Duodenal mucosa (tissue), 2 donors: ENCODE measurements at regions not wholly inside any gene's neighbourhood (a gene's known extent, or its start where the extent isn't known, plus 50 kb on each side); places are given as distances from the start of the nearest gene placed in this dataset.

Experiments used
- H3K27ac ChIP-seq: one replicate; pipeline ENCODE4 v1.7.0; 2013; ENCODE audit warnings: low read depth, low read length
- H3K27me3 ChIP-seq, 2 donors: one replicate each; pipeline ENCODE4 v1.7.0; 2013; ENCODE audit warnings: low read length in 2 of 2, control low read depth in 1 of 2; ENCODE audit not compliant: insufficient read depth in 2 of 2, control insufficient read depth in 1 of 2
- H3K36me3 ChIP-seq, 2 donors: one replicate each; pipeline ENCODE4 v1.7.0; 2013; ENCODE audit warnings: low read length in 2 of 2, control low read depth in 1 of 2; ENCODE audit not compliant: insufficient read depth in 2 of 2, control insufficient read depth in 1 of 2
- H3K4me1 ChIP-seq, 2 donors: one replicate each; pipeline ENCODE4 v1.7.0; 2013; ENCODE audit warnings: low read length in 2 of 2, control low read depth in 1 of 2; ENCODE audit not compliant: insufficient read depth in 2 of 2, control insufficient read depth in 1 of 2
- H3K4me3 ChIP-seq, 2 donors: one replicate each; pipeline ENCODE4 v1.7.0; 2013; ENCODE audit warnings: low read length in 2 of 2, low read depth in 1 of 2
- H3K9ac ChIP-seq, 2 donors: one replicate each; pipeline ENCODE4 v1.7.0; 2013; ENCODE audit warnings: low read length in 2 of 2, low read depth in 1 of 2
- H3K9me3 ChIP-seq, 2 donors: one replicate each; pipeline ENCODE4 v1.7.0; 2013; ENCODE audit warnings: low read length in 2 of 2, control low read depth in 1 of 2; ENCODE audit not compliant: control insufficient read depth in 1 of 2

GRCh38 chr6:93964321-93964720 lies 545.0 kb upstream of the EPHA7 start:
- H3K27ac ChIP-seq: no peak overlapping the region

DNA sequence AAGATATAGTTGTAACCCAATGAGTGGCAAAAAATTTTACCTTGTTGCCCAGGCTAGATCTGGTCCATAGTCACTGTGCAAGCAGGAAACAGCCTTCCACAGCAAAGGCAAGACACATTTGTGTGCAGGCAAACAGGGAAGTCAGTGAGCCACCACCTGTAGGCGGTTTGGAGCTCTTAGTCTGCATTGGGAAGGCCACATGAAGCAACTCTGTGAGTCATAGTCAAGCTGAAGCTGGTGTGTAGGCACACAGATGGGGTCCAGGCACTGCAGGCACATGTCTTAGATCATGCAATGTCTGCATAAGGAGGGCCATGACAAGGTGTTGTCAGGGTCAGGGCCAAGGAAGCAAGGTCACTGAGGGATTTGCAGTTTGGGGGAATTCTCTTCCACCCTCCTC lies 543.2 kb upstream of the EPHA7 start:
- Histone ChIP-seq H3K27ac (no peak overlapping the region), H3K36me3 (no peaks in the 10 kb centered on the region), H3K9ac (no peak overlapping the region), H3K4me3 (no peak overlapping the region), H3K9me3 (no peaks in the 10 kb centered on the region), H3K27me3 (no peaks in the 10 kb centered on the region), H3K4me1 (no peaks in the 10 kb centered on the region)

More at GRCh38 chr6:93964321-93964720, 545.0 kb upstream of the EPHA7 start:
- H3K9me3 ChIP-seq: no peaks in the 10 kb centered on the region
- no peak overlapping the region for H3K9ac ChIP-seq
- H3K4me1 ChIP-seq: no peaks in the 10 kb centered on the region
- no peaks in the 10 kb centered on the region for H3K36me3 ChIP-seq
- H3K4me3 ChIP-seq: no peak overlapping the region
- H3K27me3 ChIP-seq: no peaks in the 10 kb centered on the region

DNA sequence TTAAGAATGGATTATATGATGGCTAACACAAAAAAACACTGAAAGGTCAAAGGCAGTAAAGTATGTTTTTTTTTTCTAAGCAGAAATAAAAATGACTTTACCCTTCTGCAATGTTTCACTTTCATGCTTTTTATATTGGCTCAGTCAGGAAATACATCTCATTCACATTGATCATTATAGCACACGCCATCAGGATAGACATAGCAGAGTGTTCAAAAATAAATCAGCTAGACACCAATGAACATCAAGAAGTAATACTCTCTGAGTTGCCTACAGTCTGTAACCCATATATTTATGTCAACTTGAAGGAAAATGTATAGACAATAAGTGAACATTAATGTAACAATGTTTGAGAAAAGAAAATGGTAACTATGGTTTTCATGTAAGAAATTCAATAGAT lies 535.2 kb upstream of the EPHA7 start:
- Histone ChIP-seq H3K4me3 (no peak overlapping the region), H3K4me1 (no peaks in the 10 kb centered on the region), H3K27me3 (no peaks in the 10 kb centered on the region), H3K27ac (no peak overlapping the region), H3K9me3 (no peaks in the 10 kb centered on the region), H3K36me3 (no peaks in the 10 kb centered on the region), H3K9ac (no peak overlapping the region)

- no peak overlapping the region for H3K9ac ChIP-seq
- H3K4me1 ChIP-seq: no peaks in the 10 kb centered on the region
- no peaks in the 10 kb centered on the region for H3K36me3 ChIP-seq
- no peak overlapping the region for H3K27ac ChIP-seq
- H3K27me3 ChIP-seq: no peaks in the 10 kb centered on the region
- no peaks in the 10 kb centered on the region for H3K9me3 ChIP-seq
- no peak overlapping the region for H3K4me3 ChIP-seq
Measured at GRCh38 chr6:93943661-93944060, 524.3 kb upstream of the EPHA7 start.

DNA sequence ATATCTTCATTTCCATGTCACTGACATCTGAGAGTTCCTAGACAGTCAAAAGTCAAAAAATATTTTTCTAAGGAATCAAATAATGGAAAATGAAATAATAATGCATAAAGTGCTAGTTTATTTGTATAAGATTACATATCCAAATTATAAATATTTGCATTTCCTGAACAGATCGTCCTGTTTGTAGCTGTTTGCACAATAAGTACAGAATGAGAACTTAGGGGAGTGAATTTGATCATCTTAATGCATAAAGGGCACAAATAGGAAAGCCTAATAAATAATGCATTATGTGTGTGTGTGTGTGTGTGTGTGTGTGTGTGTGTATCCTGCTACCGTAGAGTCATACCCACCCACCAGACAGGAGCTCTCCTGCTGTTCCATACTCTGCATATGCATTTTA lies 521.0 kb upstream of the EPHA7 start:
- Histone ChIP-seq H3K4me1 (no peaks in the 10 kb centered on the region), H3K27me3 (no peaks in the 10 kb centered on the region), H3K36me3 (no peaks in the 10 kb centered on the region), H3K9me3 (no peaks in the 10 kb centered on the region), H3K9ac (no peak overlapping the region), H3K27ac (no peak overlapping the region), H3K4me3 (no peak overlapping the region)

GRCh38 chr6:93932175-93932574 lies 512.8 kb upstream of the EPHA7 start:
- no peak overlapping the region for H3K9ac ChIP-seq

DNA sequence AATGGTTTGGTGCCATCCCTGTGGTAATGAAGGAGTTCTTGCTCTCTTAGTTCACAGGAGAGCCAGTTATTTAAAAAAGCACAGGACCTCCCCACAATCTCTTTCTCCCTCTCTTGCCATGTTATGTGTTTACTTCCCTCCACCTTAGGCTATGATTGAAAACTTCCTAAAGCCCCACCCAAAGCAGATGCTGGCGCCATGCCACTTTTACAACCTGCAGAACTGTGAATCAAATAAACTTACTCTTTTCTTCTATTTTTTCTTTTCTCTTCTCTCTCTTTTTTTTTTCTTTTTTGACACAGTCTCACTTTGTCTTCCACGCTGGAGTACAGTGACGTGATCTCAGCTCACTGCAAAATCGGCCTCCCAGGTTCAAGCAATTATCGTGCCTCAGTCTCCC lies 508.4 kb upstream of the EPHA7 start:
- H3K4me3 ChIP-seq: peak overlapping the region; percentile 30 to 41
- H3K27ac ChIP-seq: no peak overlapping the region
- no peaks in the 10 kb centered on the region for H3K4me1 ChIP-seq
- H3K9ac ChIP-seq: no peak overlapping the region
- H3K9me3 ChIP-seq: no peaks in the 10 kb centered on the region
- H3K27me3 ChIP-seq: no peaks in the 10 kb centered on the region
- no peaks in the 10 kb centered on the region for H3K36me3 ChIP-seq

More at GRCh38 chr6:93932175-93932574, 512.8 kb upstream of the EPHA7 start:
- H3K27me3 ChIP-seq: no peaks in the 10 kb centered on the region
- no peak overlapping the region for H3K27ac ChIP-seq
- no peak overlapping the region for H3K4me3 ChIP-seq
- H3K4me1 ChIP-seq: no peaks in the 10 kb centered on the region
- H3K36me3 ChIP-seq: no peaks in the 10 kb centered on the region
- no peaks in the 10 kb centered on the region for H3K9me3 ChIP-seq

GRCh38 chr6:93919365-93919764 lies 500.0 kb upstream of the EPHA7 start:
- no peaks in the 10 kb centered on the region for H3K9me3 ChIP-seq
- no peak overlapping the region for H3K9ac ChIP-seq
- H3K27me3 ChIP-seq: no peaks in the 10 kb centered on the region
- H3K4me3 ChIP-seq: no peak overlapping the region
- peaks cover 4 to 5% of the 10 kb centered on the region in 2 donors for H3K4me1 ChIP-seq
- no peak overlapping the region for H3K27ac ChIP-seq
- no peaks in the 10 kb centered on the region for H3K36me3 ChIP-seq

DNA sequence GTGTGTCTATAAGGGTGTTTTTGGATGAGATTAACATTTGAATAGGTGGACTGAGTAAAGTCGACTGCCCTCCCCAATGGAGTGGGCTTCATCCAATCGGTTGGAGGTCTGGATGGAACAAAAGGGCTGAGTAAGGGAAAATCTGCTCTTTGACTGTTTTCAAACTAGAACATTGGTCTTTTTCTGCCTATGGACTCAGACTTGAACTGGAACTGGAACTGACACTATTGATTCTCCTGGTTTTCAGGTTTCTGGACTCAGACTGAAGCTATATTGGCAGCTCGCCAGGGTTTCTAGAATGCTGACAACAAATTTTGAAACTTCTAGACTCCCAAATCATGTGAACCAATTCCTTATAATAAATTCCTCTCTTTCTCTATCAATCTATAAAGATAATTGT lies 498.9 kb upstream of the EPHA7 start:
- Histone ChIP-seq H3K9me3 (no peaks in the 10 kb centered on the region), H3K9ac (no peak overlapping the region), H3K27me3 (no peaks in the 10 kb centered on the region), H3K4me1 (peaks cover 4 to 5% of the 10 kb centered on the region in 2 donors), H3K36me3 (no peaks in the 10 kb centered on the region), H3K27ac (no peak overlapping the region), H3K4me3 (no peak overlapping the region)

DNA sequence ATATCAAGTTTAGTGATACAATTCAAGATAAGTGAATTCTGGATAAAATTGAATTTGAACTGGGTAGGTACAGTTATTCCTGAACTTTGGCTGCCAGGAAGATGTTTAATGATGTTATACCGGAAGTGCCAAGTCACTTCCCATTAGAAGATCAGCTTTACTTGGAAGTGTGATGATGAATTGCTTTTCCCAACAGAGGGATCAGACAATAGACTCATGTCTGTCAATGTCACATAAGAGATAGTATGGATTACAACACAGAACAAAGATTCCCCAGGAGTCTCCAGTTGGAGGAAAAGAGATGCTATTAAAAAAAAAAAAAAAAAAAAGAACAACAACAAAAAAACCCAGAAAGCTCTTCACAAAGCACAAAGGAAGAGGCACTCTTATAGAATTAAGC lies 497.9 kb upstream of the EPHA7 start:
- Histone ChIP-seq H3K9ac (no peak overlapping the region), H3K27me3 (no peaks in the 10 kb centered on the region), H3K4me1 (peaks cover 4 to 5% of the 10 kb centered on the region in 2 donors), H3K27ac (no peak overlapping the region), H3K9me3 (no peaks in the 10 kb centered on the region), H3K4me3 (no peak overlapping the region), H3K36me3 (no peaks in the 10 kb centered on the region)

DNA sequence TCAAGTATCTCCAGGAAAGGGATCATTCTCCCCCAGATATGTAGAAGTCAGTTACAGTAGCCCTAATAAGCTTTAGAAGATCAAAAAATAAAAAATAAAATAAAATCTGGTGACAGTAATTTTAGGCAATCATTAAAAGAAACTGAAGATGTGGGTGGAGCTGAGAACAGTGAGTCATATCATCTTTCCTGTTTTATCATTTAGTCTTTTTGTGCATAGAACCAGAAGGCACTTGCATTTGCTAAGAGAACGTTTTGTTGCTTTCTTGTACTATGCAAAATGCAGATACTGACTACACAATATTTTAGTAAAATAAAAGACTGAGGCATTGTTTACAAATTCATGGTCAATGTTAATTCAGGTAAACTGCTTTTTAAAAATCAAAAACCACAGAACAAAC lies 497.4 kb upstream of the EPHA7 start:
- Histone ChIP-seq H3K9me3 (no peaks in the 10 kb centered on the region), H3K27me3 (no peaks in the 10 kb centered on the region), H3K36me3 (no peaks in the 10 kb centered on the region), H3K4me3 (no peak overlapping the region), H3K27ac (no peak overlapping the region), H3K9ac (no peak overlapping the region), H3K4me1 (peaks cover 4 to 5% of the 10 kb centered on the region in 2 donors)
